SK-N-SH (cell line): ENCODE measurements at regions not wholly inside any gene's neighbourhood (a gene's known extent, or its start where the extent isn't known, plus 50 kb on each side); places are given as distances from the start of the nearest gene placed in this dataset.

ENCODE experiments used
- CTCF ChIA-PET: fragments of 300-600, 350-600 bp; formaldehyde crosslinking; extraction: SDS; loops from one replicate; lab custom pipeline; 2021; lab: Yijun Ruan, JAX
- POLR2A ChIA-PET: fragments of 350-600 bp; sonication (Branson Sonifier 250); formaldehyde crosslinking; extraction: SDS; loops from one replicate; lab custom pipeline; 2020; ENCODE audit warnings: antibody characterized with exemption, inconsistent platforms; lab: Yijun Ruan, JAX
- DNase-seq: peaks from one replicate; pipeline ENCODE4 v3.0.0; 2012
- H2AFZ ChIP-seq: fragments of 200-600 bp; sonication (generic); 2 replicates; pipeline ENCODE4 v1.8.1; 2016; ENCODE audit warnings: antibody characterized with exemption, mild to moderate bottlenecking, low read depth
- H3F3A ChIP-seq: fragments of 200-600 bp; sonication (generic); replicated peaks from 2 replicates; pipeline ENCODE3; 2016; ENCODE audit warnings: antibody characterized with exemption, mild to moderate bottlenecking; ENCODE audit not compliant: insufficient read depth
- H3K27ac ChIP-seq, 2 experiments: fragments of 200-500 bp in 1 of 2; fragments of 200-600 bp in 1 of 2; sonication (Bioruptor generic) in 1 of 2; sonication (generic), shearing (Covaris generic) in 1 of 2; 2 replicates each; pipeline versions ENCODE4 v1.5.1 to v1.6.1; 2014 to 2016; ENCODE audit warnings: low read depth in 2 of 2, inconsistent platforms in 1 of 2, low read length in 1 of 2, mild to moderate bottlenecking in 1 of 2, mixed read lengths in 1 of 2
- H3K27me3 ChIP-seq: fragments of 200-600 bp; sonication (generic), shearing (Covaris generic); 2 replicates; pipeline ENCODE4 v1.6.1; 2016; ENCODE audit warnings: mixed run types; ENCODE audit not compliant: insufficient read depth
- H3K36me3 ChIP-seq, 2 experiments: fragments of 200-500 bp in 1 of 2; fragments of 200-600 bp in 1 of 2; sonication (Bioruptor generic) in 1 of 2; sonication (generic) in 1 of 2; replicated peaks in 1 of 2; 2 replicates each; pipeline versions ENCODE3 to v1.5.1; 2014 to 2016; ENCODE audit warnings: low read length in 1 of 2, mild to moderate bottlenecking in 1 of 2; ENCODE audit not compliant: insufficient read depth in 2 of 2, control insufficient read depth in 1 of 2
- H3K4me1 ChIP-seq, 2 experiments: fragments of 200-500 bp in 1 of 2; fragments of 200-600 bp in 1 of 2; sonication (Bioruptor generic) in 1 of 2; sonication (generic), shearing (Covaris generic) in 1 of 2; 2 replicates each; pipeline versions ENCODE4 v1.5.1 to v1.6.1; 2014 to 2016; ENCODE audit warnings: low read depth in 1 of 2, low read length in 1 of 2, mixed run types in 1 of 2; ENCODE audit not compliant: insufficient read depth in 2 of 2, control insufficient read depth in 1 of 2
- H3K4me2 ChIP-seq: fragments of 200-600 bp; sonication (generic), shearing (Covaris generic); 2 replicates; pipeline ENCODE4 v1.6.1; 2017; ENCODE audit warnings: mixed run types
- H3K4me3 ChIP-seq, 2 experiments: fragments of 200-500 bp in 1 of 2; fragments of 200-600 bp in 1 of 2; sonication (Bioruptor generic) in 1 of 2; sonication (generic), shearing (Covaris generic) in 1 of 2; 2 replicates each; pipeline versions ENCODE4 v1.5.1 to v1.8.1; 2014 to 2016; ENCODE audit warnings: low read depth in 2 of 2, inconsistent platforms in 1 of 2, low read length in 1 of 2, mild to moderate bottlenecking in 1 of 2, mixed read lengths in 1 of 2, moderate library complexity in 1 of 2
- H3K79me2 ChIP-seq: fragments of 200-600 bp; sonication (generic); 2 replicates; pipeline ENCODE4 v1.8.1; 2017; ENCODE audit warnings: mild to moderate bottlenecking; ENCODE audit not compliant: insufficient read depth
- H3K9ac ChIP-seq: fragments of 200-600 bp; sonication (generic); 2 replicates; pipeline ENCODE4 v1.6.1; 2017; ENCODE audit warnings: mixed run types
- H3K9me2 ChIP-seq: fragments of 200-600 bp; sonication (generic); 2 replicates; pipeline ENCODE4 v1.6.1; 2017; ENCODE audit warnings: mixed run types
- H3K9me3 ChIP-seq: fragments of 200-600 bp; sonication (generic); 2 replicates; pipeline ENCODE4 v1.6.1; 2017; ENCODE audit warnings: mixed run types, mild to moderate bottlenecking, moderate library complexity
- H4K20me1 ChIP-seq: fragments of 200-600 bp; sonication (generic); 2 replicates; pipeline ENCODE4 v1.6.1; 2017; ENCODE audit warnings: mild to moderate bottlenecking, mixed run types; ENCODE audit not compliant: insufficient read depth
- EZH2phosphoT487 ChIP-seq: fragments of 200-600 bp; sonication (generic); IDR thresholded peaks from 2 replicates; pipeline ENCODE4 v1.6.1; 2017; ENCODE audit warnings: low read depth, mixed run types, mild to moderate bottlenecking, antibody characterized with exemption, moderate library complexity, borderline replicate concordance
- FOSL2 ChIP-seq: IDR thresholded peaks from 2 replicates; pipeline ENCODE4 v1.4.0; 2012; ENCODE audit warnings: low read depth, mild to moderate bottlenecking, moderate library complexity, borderline replicate concordance
- JUND ChIP-seq: IDR thresholded peaks from 2 replicates; pipeline ENCODE4 v1.4.0; 2012
- MAX ChIP-seq: IDR thresholded peaks from 2 replicates; pipeline ENCODE4 v1.4.0; 2012; ENCODE audit warnings: low read depth
- MXI1 ChIP-seq: IDR thresholded peaks from 2 replicates; pipeline ENCODE4 v1.6.1; 2012; ENCODE audit warnings: mild to moderate bottlenecking, low read depth, low read length, improper control_type of control experiment
- NFIC ChIP-seq: IDR thresholded peaks from 2 replicates; pipeline ENCODE4 v1.4.0; 2012; ENCODE audit warnings: borderline replicate concordance
- RAD21 ChIP-seq: IDR thresholded peaks from 2 replicates; pipeline ENCODE4 v1.6.1; 2012; ENCODE audit warnings: mild to moderate bottlenecking, low read length
- RCOR1 ChIP-seq: fragments of 150-350 bp; IDR thresholded peaks from 2 replicates; pipeline ENCODE4 v1.6.1; 2017; ENCODE audit warnings: antibody characterized with exemption, low read length
- REST ChIP-seq: IDR thresholded peaks from 2 replicates; pipeline ENCODE4 v1.6.1; 2012; ENCODE audit warnings: mild to moderate bottlenecking, low read depth, low read length, moderate library complexity
- RFX5 ChIP-seq: IDR thresholded peaks from 2 replicates; pipeline ENCODE4 v1.6.1; 2012; ENCODE audit warnings: mild to moderate bottlenecking, improper control_type of control experiment, low read length
- SIN3A ChIP-seq: IDR thresholded peaks from 2 replicates; pipeline ENCODE4 v1.6.1; 2012; ENCODE audit warnings: low read depth, mild to moderate bottlenecking, low read length, moderate library complexity, borderline replicate concordance
- TCF12 ChIP-seq: IDR thresholded peaks from 2 replicates; pipeline ENCODE4 v1.4.0; 2012
- TEAD4 ChIP-seq: IDR thresholded peaks from 2 replicates; pipeline ENCODE4 v1.4.0; 2012; ENCODE audit warnings: mild to moderate bottlenecking, borderline replicate concordance; ENCODE audit not compliant: insufficient read depth
- USF1 ChIP-seq: IDR thresholded peaks from 2 replicates; pipeline ENCODE4 v1.4.0; 2012; ENCODE audit warnings: low read depth, borderline replicate concordance
- WGBS: methylation state at CpG from one replicate; pipeline ENCODE4 v1.1.6; 2017; ENCODE audit warnings: low lambda C conversion rate; 5-methylcytosine and 5-hydroxymethylcytosine counted together
- TF ChIP-seq, protein P1 (sequence below): fragments of 150-350 bp; IDR thresholded peaks from 2 replicates; pipeline ENCODE4 v1.6.1; 2016; ENCODE audit warnings: mild to moderate bottlenecking, low read depth, low read length

DNA sequence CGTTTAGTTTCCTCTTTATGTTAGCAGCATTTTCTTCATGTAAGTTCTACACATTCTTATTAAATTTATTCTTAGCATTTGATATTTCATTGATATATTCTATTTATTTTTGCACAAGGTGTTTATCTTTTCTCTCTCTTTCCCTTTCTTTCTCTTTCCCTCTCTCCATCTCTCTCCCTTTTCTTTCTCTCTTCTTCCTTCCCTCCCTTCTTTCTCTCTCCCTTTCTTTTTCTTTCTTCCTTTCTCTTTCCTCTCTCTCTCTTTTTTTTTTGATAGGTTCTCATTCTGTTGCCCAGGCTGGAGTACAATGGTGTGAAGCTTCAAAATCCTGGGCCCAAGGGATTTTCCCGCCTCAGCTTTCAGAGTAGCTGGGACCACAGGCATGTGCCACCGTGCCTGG lies 176.4 kb downstream of the AXIN2 start:
- CTCF ChIA-PET = no interaction called here
- WGBS = 64% methylated on average over 3 of the region's 3 CpGs
- POLR2A ChIA-PET = no interaction called here
- Histone ChIP-seq H3K9me2 (no peaks in the 10 kb centered on the region), H3K36me3 (no peaks in the 10 kb centered on the region), H3K27me3 (no peaks in the 10 kb centered on the region), H3F3A (peaks cover 6% of the 10 kb centered on the region), H3K4me1 (0 out of 4 replicates have a peak, but pooled peaks cover 0 to under 1% of the 10 kb centered on the region in 2 experiments), H3K4me3 (no peak overlapping the region), H4K20me1 (peaks cover 3% of the 10 kb centered on the region; the same call in 1 of the 2 replicates), H3K9me3 (no peaks in the 10 kb centered on the region), H3K4me2 (no peak overlapping the region), H3K27ac (no peak overlapping the region), H2AFZ (no peak overlapping the region), H3K9ac (no peak overlapping the region), H3K79me2 (no peaks in the 10 kb centered on the region)
- TF ChIP-seq JUND = no peak
- TF ChIP-seq FOSL2 = no peak
- no peak for DNase-seq

DNA sequence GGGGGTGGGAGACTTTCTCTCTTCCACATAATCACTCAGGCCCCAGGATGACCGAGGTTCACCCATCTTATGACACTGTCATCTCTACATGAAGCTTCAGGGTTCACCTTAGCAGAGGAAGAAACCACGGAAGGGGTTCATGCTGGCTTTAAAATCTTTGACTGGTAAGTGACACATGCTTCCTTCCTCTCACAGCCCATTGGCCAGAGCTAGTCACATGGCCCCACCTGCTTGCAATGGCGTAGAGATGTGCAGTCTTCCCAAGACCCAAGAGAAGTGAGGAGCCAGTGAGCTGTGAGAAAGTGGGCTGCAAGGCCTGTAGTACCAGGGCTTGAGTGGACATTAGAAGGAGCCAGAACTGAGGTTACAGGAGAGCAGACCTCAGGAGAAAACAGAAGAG lies 180.3 kb downstream of the AXIN2 start:
- H3K36me3 ChIP-seq = no peaks in the 10 kb centered on the region
- H2AFZ ChIP-seq = no peak overlapping the region
- H3K27ac ChIP-seq = no peak overlapping the region
- H3F3A ChIP-seq = no peaks in the 10 kb centered on the region
- no peaks in the 10 kb centered on the region for H3K79me2 ChIP-seq
- H3K4me3 ChIP-seq = no peak overlapping the region
- CTCF ChIA-PET = interaction anchor here (1.0 kb wide), 1 partner anchor 17 kb away, joined by 3 read pairs; no protein-coding TSS in a partner anchor
- H3K4me1 ChIP-seq = no peaks in the 10 kb centered on the region
- no peak overlapping the region for H3K4me2 ChIP-seq
- no peaks in the 10 kb centered on the region for H3K27me3 ChIP-seq
- no peak for DNase-seq
- H3K9me3 ChIP-seq = no peaks in the 10 kb centered on the region
- POLR2A ChIA-PET = no interaction called here
- no peaks in the 10 kb centered on the region for H3K9me2 ChIP-seq
- H3K9ac ChIP-seq = no peak overlapping the region
- TF ChIP-seq EZH2phosphoT487 = no peak
- TF ChIP-seq JUND = no peak
- TF ChIP-seq RCOR1 = no peak
- TF ChIP-seq TEAD4 = no peak
- no peak for TF ChIP-seq TCF12
- no peak for TF ChIP-seq MAX
- TF ChIP-seq NFIC = no peak
- TF ChIP-seq RAD21 = no peak
- no peak for TF ChIP-seq MXI1
- TF ChIP-seq SIN3A = no peak
- TF ChIP-seq, protein P1, sequence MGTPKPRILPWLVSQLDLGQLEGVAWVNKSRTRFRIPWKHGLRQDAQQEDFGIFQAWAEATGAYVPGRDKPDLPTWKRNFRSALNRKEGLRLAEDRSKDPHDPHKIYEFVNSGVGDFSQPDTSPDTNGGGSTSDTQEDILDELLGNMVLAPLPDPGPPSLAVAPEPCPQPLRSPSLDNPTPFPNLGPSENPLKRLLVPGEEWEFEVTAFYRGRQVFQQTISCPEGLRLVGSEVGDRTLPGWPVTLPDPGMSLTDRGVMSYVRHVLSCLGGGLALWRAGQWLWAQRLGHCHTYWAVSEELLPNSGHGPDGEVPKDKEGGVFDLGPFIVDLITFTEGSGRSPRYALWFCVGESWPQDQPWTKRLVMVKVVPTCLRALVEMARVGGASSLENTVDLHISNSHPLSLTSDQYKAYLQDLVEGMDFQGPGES = no peak
- no peak for TF ChIP-seq RFX5
- TF ChIP-seq REST = no peak
- TF ChIP-seq USF1 = no peak
- 17% methylated on average over 3 of the region's 3 CpGs for WGBS
- no peaks in the 10 kb centered on the region for H4K20me1 ChIP-seq
